AG04450 (cell line): ENCODE measurements at regions not wholly inside any gene's neighbourhood (a gene's known extent, or its start where the extent isn't known, plus 50 kb on each side); places are given as distances from the start of the nearest gene placed in this dataset.

Experiments used
- CTCF ChIA-PET: fragments of 300-600, 350-600 bp; formaldehyde crosslinking; extraction: SDS; loops from one replicate; lab custom pipeline; 2022; ENCODE audit warnings: antibody characterized with exemption, inconsistent platforms; lab: Charles Lee
- POLR2A ChIA-PET: fragments of 350-600 bp; formaldehyde crosslinking; extraction: SDS; loops from one replicate; lab custom pipeline; 2021; ENCODE audit warnings: antibody characterized with exemption, inconsistent platforms; lab: Yijun Ruan, JAX
- DNase-seq: peaks from one replicate; pipeline ENCODE4 v3.0.0-alpha.2; 2011; ENCODE audit warnings: low read depth, low spot score
- H3K27ac ChIP-seq: one replicate; pipeline ENCODE4 v1.5.1; 2012; ENCODE audit warnings: low read depth, low read length, control low read depth
- H3K27me3 ChIP-seq: one replicate; pipeline ENCODE4 v1.6.0; 2012; ENCODE audit warnings: low read length; ENCODE audit not compliant: control insufficient read depth, insufficient read depth
- H3K4me3 ChIP-seq: 2 replicates; pipeline ENCODE4 v1.5.1; 2011; ENCODE audit warnings: mild to moderate bottlenecking, low read depth, low read length, control low read depth
- H3K9me3 ChIP-seq: 2 replicates; pipeline ENCODE4 v1.5.1; 2012; ENCODE audit warnings: low read length; ENCODE audit not compliant: control insufficient read depth, insufficient read depth
- TF ChIP-seq, protein P1 (sequence below): IDR thresholded peaks from 2 replicates; pipeline ENCODE4 v1.5.1; 2011; ENCODE audit warnings: low read depth, low read length, control low read depth, inconsistent platforms

GRCh38 chr14:61196792-61197191 lies 84.3 kb downstream of the TMEM30B start:
- CTCF ChIA-PET: no interaction called here
- Histone ChIP-seq H3K9me3 (no peaks in the 10 kb centered on the region), H3K27me3 (no peaks in the 10 kb centered on the region), H3K27ac (no peak overlapping the region), H3K4me3 (no peak overlapping the region)
- POLR2A ChIA-PET: no interaction called here
- TF ChIP-seq, protein P1, sequence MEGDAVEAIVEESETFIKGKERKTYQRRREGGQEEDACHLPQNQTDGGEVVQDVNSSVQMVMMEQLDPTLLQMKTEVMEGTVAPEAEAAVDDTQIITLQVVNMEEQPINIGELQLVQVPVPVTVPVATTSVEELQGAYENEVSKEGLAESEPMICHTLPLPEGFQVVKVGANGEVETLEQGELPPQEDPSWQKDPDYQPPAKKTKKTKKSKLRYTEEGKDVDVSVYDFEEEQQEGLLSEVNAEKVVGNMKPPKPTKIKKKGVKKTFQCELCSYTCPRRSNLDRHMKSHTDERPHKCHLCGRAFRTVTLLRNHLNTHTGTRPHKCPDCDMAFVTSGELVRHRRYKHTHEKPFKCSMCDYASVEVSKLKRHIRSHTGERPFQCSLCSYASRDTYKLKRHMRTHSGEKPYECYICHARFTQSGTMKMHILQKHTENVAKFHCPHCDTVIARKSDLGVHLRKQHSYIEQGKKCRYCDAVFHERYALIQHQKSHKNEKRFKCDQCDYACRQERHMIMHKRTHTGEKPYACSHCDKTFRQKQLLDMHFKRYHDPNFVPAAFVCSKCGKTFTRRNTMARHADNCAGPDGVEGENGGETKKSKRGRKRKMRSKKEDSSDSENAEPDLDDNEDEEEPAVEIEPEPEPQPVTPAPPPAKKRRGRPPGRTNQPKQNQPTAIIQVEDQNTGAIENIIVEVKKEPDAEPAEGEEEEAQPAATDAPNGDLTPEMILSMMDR: no peak
- no peak for DNase-seq

GRCh38 chr14:61196034-61196433 lies 85.1 kb downstream of the TMEM30B start:
- DNase-seq: no peak
- H3K27me3 ChIP-seq: no peaks in the 10 kb centered on the region
- no peak overlapping the region for H3K27ac ChIP-seq
- ChIA-PET POLR2A (no interaction called here), CTCF (no interaction called here)
- H3K9me3 ChIP-seq: no peaks in the 10 kb centered on the region
- TF ChIP-seq, protein P1: no peak
- H3K4me3 ChIP-seq: no peak overlapping the region

DNA sequence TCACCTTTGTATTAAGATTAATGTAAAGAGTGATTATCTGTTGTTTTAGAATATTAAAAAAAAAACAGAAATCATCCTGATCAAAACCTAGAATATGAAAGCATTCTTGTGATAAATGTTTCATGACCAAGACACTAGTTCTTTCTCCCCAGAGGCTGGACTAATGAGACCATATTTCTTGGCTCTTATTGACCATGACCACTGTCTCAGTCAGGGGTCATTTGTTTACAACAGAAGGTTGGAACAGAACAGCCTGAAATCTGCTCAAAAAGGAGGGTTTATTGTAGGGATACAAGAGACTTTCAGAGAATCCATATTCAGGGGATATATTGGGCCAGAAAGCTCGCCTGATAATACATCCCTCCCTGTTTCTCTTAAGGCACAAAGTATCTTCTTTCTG lies 87.7 kb downstream of the TMEM30B start:
- Histone ChIP-seq H3K4me3 (no peak overlapping the region), H3K27me3 (no peaks in the 10 kb centered on the region), H3K9me3 (no peaks in the 10 kb centered on the region), H3K27ac (peak overlapping the region; percentile 35)
- ChIA-PET CTCF (no interaction called here), POLR2A (no interaction called here)
- no peak for DNase-seq
- TF ChIP-seq, protein P1: no peak

GRCh38 chr14:61192989-61193388 lies 88.1 kb downstream of the TMEM30B start:
- CTCF ChIA-PET: no interaction called here
- TF ChIP-seq, protein P1: no peak
- POLR2A ChIA-PET: no interaction called here
- Histone ChIP-seq H3K9me3 (no peaks in the 10 kb centered on the region), H3K27ac (no peak overlapping the region), H3K4me3 (no peak overlapping the region), H3K27me3 (no peaks in the 10 kb centered on the region)
- DNase-seq: no peak

DNA sequence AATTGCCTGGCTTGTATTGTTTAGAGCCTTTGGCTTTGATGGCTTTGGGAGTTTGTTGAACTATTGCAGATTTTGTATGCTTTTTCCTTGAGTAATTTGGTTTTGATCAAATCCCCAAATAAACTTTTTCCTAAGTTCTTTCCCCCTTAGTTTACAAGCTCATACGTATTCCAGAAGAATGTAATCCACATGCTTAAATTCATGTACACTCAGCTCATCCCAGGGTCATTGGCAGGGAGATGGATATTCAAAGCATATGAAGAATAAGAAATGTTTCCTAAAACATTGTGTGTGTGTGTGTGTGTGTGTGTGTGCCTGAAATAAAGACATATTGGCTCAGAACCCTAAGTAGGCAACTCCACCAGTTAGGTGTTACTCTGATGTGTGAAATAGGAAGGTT lies 89.4 kb downstream of the TMEM30B start:
- H3K27me3 ChIP-seq: no peaks in the 10 kb centered on the region
- no peaks in the 10 kb centered on the region for H3K9me3 ChIP-seq
- DNase-seq: no peak
- TF ChIP-seq, protein P1: no peak
- ChIA-PET CTCF (interaction anchor here (0.5 kb wide), 1 partner anchor 42 kb away, joined by 5 read pairs; no protein-coding TSS in a partner anchor), POLR2A (interaction anchor here (0.6 to 0.7 kb wide), 3 partner anchors 38 to 592 kb away, joined by 3 to 4 read pairs (median 4); partner anchors contain the start of gene SIX1)
- no peak overlapping the region for H3K27ac ChIP-seq
- no peak overlapping the region for H3K4me3 ChIP-seq
